ENCODE measurements at regions not wholly inside any gene's neighbourhood (a gene's known extent, or its start where the extent isn't known, plus 50 kb on each side); places are given as distances from the start of the nearest gene placed in this dataset.
"Not testable (repeated sequence)": the region's sequence is repeated elsewhere in the genome, so short reads cannot be mapped to it uniquely, and the experiment has no call there.

GRCh38 chrX:40244980-40245379, 147.2 kb upstream of the BCOR start:
- no peaks in the 10 kb centered on the region for H3K4me1 ChIP-seq (ENCODE audit: control insufficient read depth, insufficient read depth, low read length, poor library complexity, severe bottlenecking)
- no peak overlapping the region for H3K4me3 ChIP-seq (ENCODE audit: insufficient read depth, low read depth, low read length, poor library complexity, severe bottlenecking)
- no peaks in the 10 kb centered on the region for H3K27me3 ChIP-seq (replicated peaks; ENCODE audit: control insufficient read depth, insufficient read depth, low read length, poor library complexity, severe bottlenecking)
- no peaks in the 10 kb centered on the region for H3K9me3 ChIP-seq (ENCODE audit: control insufficient read depth, low read length)
- no peak overlapping the region for H3K27ac ChIP-seq (ENCODE audit: insufficient read depth, low read length, poor library complexity, severe bottlenecking)
- DNase-seq = no peak
- H3K36me3 ChIP-seq (ENCODE audit: control insufficient read depth, insufficient read depth, low read length) = no peaks in the 10 kb centered on the region

DNA sequence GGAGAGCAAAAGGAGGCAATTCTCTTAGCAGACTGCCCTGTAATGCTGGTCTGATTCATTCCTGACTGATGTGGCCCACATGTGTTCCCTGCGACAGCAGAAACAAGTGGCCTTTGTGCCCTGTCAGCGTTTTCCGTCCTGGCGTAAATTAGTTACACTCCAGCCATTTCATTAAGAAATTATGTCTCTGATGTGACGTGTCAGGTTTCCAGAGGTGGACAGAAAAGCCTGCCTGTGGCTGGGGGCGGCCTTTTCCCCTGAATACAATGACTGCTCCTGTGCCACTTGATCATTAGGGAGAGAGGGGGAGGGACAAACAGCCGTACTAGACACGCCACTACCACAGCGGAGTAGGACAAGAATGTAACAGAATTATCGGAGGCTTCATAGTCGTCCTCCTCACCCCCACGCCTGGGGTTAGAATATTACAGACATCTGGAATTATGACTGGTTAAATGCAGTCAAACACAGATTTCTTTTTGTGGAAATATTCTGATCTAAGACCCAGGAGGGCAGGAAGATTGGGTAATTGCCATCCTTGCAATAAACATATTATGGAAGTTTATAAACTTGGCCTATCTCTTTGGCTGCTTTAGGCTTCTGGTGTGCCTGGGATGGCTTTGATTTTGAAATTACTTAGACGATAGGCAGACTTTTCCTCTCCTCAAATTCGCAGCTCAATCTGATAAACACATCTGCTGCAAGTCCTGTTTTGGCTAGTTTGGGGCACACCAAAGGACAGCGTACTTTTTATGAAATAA, 146.2 kb upstream of the BCOR start:
- H3K9me3 ChIP-seq (ENCODE audit: control insufficient read depth, low read length) = no peaks in the 10 kb centered on the region
- no peaks in the 10 kb centered on the region for H3K36me3 ChIP-seq (ENCODE audit: control insufficient read depth, insufficient read depth, low read length)
- H3K4me3 ChIP-seq (ENCODE audit: insufficient read depth, low read depth, low read length, poor library complexity, severe bottlenecking) = no peak overlapping the region
- no peaks in the 10 kb centered on the region for H3K4me1 ChIP-seq (ENCODE audit: control insufficient read depth, insufficient read depth, low read length, poor library complexity, severe bottlenecking)
- no peak overlapping the region for H3K27ac ChIP-seq (ENCODE audit: insufficient read depth, low read length, poor library complexity, severe bottlenecking)
- H3K27me3 ChIP-seq (replicated peaks; ENCODE audit: control insufficient read depth, insufficient read depth, low read length, poor library complexity, severe bottlenecking) = no peaks in the 10 kb centered on the region
- DNase-seq = no peak

GRCh38 chrX:40240844-40241243, 143.1 kb upstream of the BCOR start:
- DNase-seq = no peak
- H3K4me1 ChIP-seq (ENCODE audit: control insufficient read depth, insufficient read depth, low read length, poor library complexity, severe bottlenecking) = no peaks in the 10 kb centered on the region
- no peaks in the 10 kb centered on the region for H3K9me3 ChIP-seq (ENCODE audit: control insufficient read depth, low read length)
- H3K27me3 ChIP-seq (replicated peaks; ENCODE audit: control insufficient read depth, insufficient read depth, low read length, poor library complexity, severe bottlenecking) = no peaks in the 10 kb centered on the region
- no peak overlapping the region for H3K27ac ChIP-seq (ENCODE audit: insufficient read depth, low read length, poor library complexity, severe bottlenecking)
- H3K36me3 ChIP-seq (ENCODE audit: control insufficient read depth, insufficient read depth, low read length) = no peaks in the 10 kb centered on the region
- no peak overlapping the region for H3K4me3 ChIP-seq (ENCODE audit: insufficient read depth, low read depth, low read length, poor library complexity, severe bottlenecking)

DNA sequence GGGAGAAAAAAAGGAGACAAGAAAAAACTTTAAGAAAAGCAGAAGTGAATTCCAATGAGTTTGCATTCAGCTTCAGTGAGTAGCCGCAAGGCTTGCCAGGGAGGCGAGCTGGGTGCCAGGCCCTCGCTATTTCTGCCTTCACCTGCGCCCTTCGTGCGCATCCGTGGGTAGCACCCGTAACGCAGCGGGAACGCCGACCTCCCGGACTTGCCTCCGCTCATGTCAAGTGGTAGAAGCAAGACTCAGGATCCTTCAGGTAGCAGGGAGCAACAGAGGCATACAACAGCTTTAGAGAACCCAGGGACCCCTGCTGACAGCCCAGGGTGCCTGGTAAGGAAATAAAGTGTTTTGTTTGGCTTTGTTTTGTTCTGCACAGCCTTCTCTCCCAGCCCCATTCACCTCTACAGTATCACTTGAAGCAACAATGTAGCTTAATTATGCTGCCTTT, 140.0 kb upstream of the BCOR start:
- Histone ChIP-seq H3K27me3 (replicated peaks; ENCODE audit: control insufficient read depth, insufficient read depth, low read length, poor library complexity, severe bottlenecking) (no peaks in the 10 kb centered on the region), H3K4me1 (ENCODE audit: control insufficient read depth, insufficient read depth, low read length, poor library complexity, severe bottlenecking) (no peaks in the 10 kb centered on the region), H3K36me3 (ENCODE audit: control insufficient read depth, insufficient read depth, low read length) (no peaks in the 10 kb centered on the region), H3K4me3 (ENCODE audit: insufficient read depth, low read depth, low read length, poor library complexity, severe bottlenecking) (no peak overlapping the region), H3K9me3 (ENCODE audit: control insufficient read depth, low read length) (no peaks in the 10 kb centered on the region), H3K27ac (ENCODE audit: insufficient read depth, low read length, poor library complexity, severe bottlenecking) (no peak overlapping the region)
- DNase-seq = no peak

DNA sequence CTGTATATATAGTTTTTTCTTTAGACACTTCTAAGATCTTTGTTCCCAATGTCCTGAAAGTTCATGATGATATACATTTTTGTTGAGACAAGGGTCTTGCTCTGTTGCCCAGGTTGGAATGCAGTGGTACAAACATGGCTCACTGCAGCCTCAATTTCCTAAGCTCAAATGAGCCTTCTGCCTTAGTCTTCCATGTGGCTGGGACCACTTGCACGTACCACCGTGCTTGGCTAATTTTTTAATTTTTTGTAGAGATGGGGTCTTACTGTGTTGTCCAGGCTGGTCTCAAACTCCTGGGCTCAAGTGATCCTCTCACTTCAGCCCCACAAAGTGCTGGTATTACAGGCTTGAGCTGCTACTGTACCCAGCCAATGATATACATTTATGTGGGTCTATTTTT, 132.9 kb upstream of the BCOR start:
- no peaks in the 10 kb centered on the region for H3K9me3 ChIP-seq (ENCODE audit: control insufficient read depth, low read length)
- no peak for DNase-seq
- no peaks in the 10 kb centered on the region for H3K4me1 ChIP-seq (ENCODE audit: control insufficient read depth, insufficient read depth, low read length, poor library complexity, severe bottlenecking)
- no peak overlapping the region for H3K4me3 ChIP-seq (ENCODE audit: insufficient read depth, low read depth, low read length, poor library complexity, severe bottlenecking)
- H3K36me3 ChIP-seq (ENCODE audit: control insufficient read depth, insufficient read depth, low read length) = no peaks in the 10 kb centered on the region
- no peak overlapping the region for H3K27ac ChIP-seq (ENCODE audit: insufficient read depth, low read length, poor library complexity, severe bottlenecking)
- no peaks in the 10 kb centered on the region for H3K27me3 ChIP-seq (replicated peaks; ENCODE audit: control insufficient read depth, insufficient read depth, low read length, poor library complexity, severe bottlenecking)

DNA sequence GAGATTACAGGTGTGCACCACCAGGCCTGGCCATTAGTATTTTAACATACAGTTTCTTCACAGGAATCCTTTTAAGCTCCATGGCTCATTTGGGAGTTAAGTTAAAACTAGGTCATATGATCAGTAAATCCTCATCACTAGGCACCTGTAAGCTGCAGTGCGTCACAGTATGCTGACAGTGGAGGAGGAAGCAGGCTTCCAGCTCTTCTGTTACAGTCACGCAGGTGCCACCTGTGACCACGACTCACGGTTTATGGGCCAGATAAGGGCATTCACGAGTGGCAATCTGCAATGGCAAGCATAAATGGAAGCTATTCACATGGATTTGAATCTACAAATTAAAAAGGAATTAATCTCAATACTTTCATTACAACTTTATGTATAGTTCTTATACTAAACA, 129.4 kb upstream of the BCOR start:
- Histone ChIP-seq H3K4me3 (ENCODE audit: insufficient read depth, low read depth, low read length, poor library complexity, severe bottlenecking) (no peak overlapping the region), H3K4me1 (ENCODE audit: control insufficient read depth, insufficient read depth, low read length, poor library complexity, severe bottlenecking) (no peaks in the 10 kb centered on the region), H3K27ac (ENCODE audit: insufficient read depth, low read length, poor library complexity, severe bottlenecking) (no peak overlapping the region), H3K27me3 (replicated peaks; ENCODE audit: control insufficient read depth, insufficient read depth, low read length, poor library complexity, severe bottlenecking) (no peaks in the 10 kb centered on the region), H3K36me3 (ENCODE audit: control insufficient read depth, insufficient read depth, low read length) (no peaks in the 10 kb centered on the region), H3K9me3 (ENCODE audit: control insufficient read depth, low read length) (no peaks in the 10 kb centered on the region)
- DNase-seq = no peak

DNA sequence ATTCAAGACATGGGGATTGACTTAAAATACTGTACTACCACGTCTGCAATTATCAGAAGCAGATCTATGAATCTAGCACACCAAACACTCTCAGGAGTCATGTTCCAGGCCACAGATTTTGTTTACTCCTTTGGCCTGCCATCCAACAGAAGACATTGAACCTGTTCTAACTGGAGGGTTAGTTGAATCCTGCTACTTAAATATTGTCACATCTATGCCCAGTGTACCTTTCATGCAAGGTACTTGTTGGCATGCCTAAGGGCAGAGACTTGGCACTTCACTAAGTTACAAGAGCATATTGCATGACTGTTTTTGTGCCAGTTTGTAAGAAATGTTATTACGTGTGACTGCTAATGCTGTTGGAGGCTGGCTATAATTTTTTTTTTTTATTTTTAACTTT, 126.9 kb upstream of the BCOR start:
- H3K27ac ChIP-seq (ENCODE audit: insufficient read depth, low read length, poor library complexity, severe bottlenecking) = no peak overlapping the region
- no peak overlapping the region for H3K4me3 ChIP-seq (ENCODE audit: insufficient read depth, low read depth, low read length, poor library complexity, severe bottlenecking)
- DNase-seq = no peak
- no peaks in the 10 kb centered on the region for H3K9me3 ChIP-seq (ENCODE audit: control insufficient read depth, low read length)
- no peaks in the 10 kb centered on the region for H3K4me1 ChIP-seq (ENCODE audit: control insufficient read depth, insufficient read depth, low read length, poor library complexity, severe bottlenecking)
- H3K27me3 ChIP-seq (replicated peaks; ENCODE audit: control insufficient read depth, insufficient read depth, low read length, poor library complexity, severe bottlenecking) = no peaks in the 10 kb centered on the region
- H3K36me3 ChIP-seq (ENCODE audit: control insufficient read depth, insufficient read depth, low read length) = no peaks in the 10 kb centered on the region

DNA sequence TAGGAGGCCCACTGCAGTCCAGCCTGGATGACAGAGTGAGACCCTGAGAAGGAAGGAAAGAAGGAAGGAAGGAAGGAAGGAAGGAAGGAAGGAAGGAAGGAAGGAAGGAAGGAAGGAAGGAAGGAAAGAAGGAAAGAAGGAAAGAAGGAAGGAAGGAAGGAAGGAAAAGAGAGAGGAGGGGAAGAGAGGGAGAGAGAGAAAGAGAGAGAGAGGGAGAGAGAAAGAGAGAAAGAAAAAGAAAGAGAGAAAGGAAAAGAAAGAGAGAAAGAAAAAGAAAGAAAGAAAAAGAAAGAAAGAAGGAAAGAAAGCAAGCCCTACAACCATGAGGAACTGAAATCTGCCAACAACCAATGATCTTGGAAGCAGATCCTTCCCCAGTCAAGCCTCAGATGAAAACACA, 124.9 kb upstream of the BCOR start:
- H3K27me3 ChIP-seq (replicated peaks; ENCODE audit: control insufficient read depth, insufficient read depth, low read length, poor library complexity, severe bottlenecking); H3K27ac ChIP-seq (ENCODE audit: insufficient read depth, low read length, poor library complexity, severe bottlenecking); H3K9me3 ChIP-seq (ENCODE audit: control insufficient read depth, low read length); DNase-seq; H3K4me1 ChIP-seq (ENCODE audit: control insufficient read depth, insufficient read depth, low read length, poor library complexity, severe bottlenecking); H3K36me3 ChIP-seq (ENCODE audit: control insufficient read depth, insufficient read depth, low read length); H3K4me3 ChIP-seq (ENCODE audit: insufficient read depth, low read depth, low read length, poor library complexity, severe bottlenecking): not testable (repeated sequence)

GRCh38 chrX:40213092-40213491, 115.3 kb upstream of the BCOR start:
- H3K36me3 ChIP-seq (ENCODE audit: control insufficient read depth, insufficient read depth, low read length) = no peaks in the 10 kb centered on the region
- DNase-seq = no peak
- H3K9me3 ChIP-seq (ENCODE audit: control insufficient read depth, low read length) = no peaks in the 10 kb centered on the region
- no peak overlapping the region for H3K27ac ChIP-seq (ENCODE audit: insufficient read depth, low read length, poor library complexity, severe bottlenecking)
- H3K4me3 ChIP-seq (ENCODE audit: insufficient read depth, low read depth, low read length, poor library complexity, severe bottlenecking) = no peak overlapping the region
- H3K27me3 ChIP-seq (replicated peaks; ENCODE audit: control insufficient read depth, insufficient read depth, low read length, poor library complexity, severe bottlenecking) = no peaks in the 10 kb centered on the region
- no peaks in the 10 kb centered on the region for H3K4me1 ChIP-seq (ENCODE audit: control insufficient read depth, insufficient read depth, low read length, poor library complexity, severe bottlenecking)

- Histone ChIP-seq H3K9me3 (ENCODE audit: control insufficient read depth, low read length) (no peaks in the 10 kb centered on the region), H3K4me1 (ENCODE audit: control insufficient read depth, insufficient read depth, low read length, poor library complexity, severe bottlenecking) (no peaks in the 10 kb centered on the region), H3K27me3 (replicated peaks; ENCODE audit: control insufficient read depth, insufficient read depth, low read length, poor library complexity, severe bottlenecking) (no peaks in the 10 kb centered on the region), H3K27ac (ENCODE audit: insufficient read depth, low read length, poor library complexity, severe bottlenecking) (no peak overlapping the region), H3K36me3 (ENCODE audit: control insufficient read depth, insufficient read depth, low read length) (no peaks in the 10 kb centered on the region), H3K4me3 (ENCODE audit: insufficient read depth, low read depth, low read length, poor library complexity, severe bottlenecking) (no peak overlapping the region)
- no peak for DNase-seq
These were observed 112.3 kb upstream of the BCOR start for GRCh38 chrX:40209951-40210617.

All from effector memory CD4-positive, alpha-beta T cell (primary cell).